MM.1S (cell line): ENCODE measurements at regions not wholly inside any gene's neighbourhood (a gene's known extent, or its start where the extent isn't known, plus 50 kb on each side); places are given as distances from the start of the nearest gene placed in this dataset.
"Not testable (repeated sequence)": the region's sequence is repeated elsewhere in the genome, so short reads cannot be mapped to it uniquely, and the experiment has no call there.

Source experiments
- DNase-seq: peaks from one replicate; pipeline ENCODE4 v3.0.0-alpha.2; 2015
- H2AFZ ChIP-seq: fragments of 300-600 bp; sonication (generic); 2 replicates; pipeline ENCODE4 v1.6.0; 2016; ENCODE audit warnings: antibody characterized with exemption, low read length
- H3F3A ChIP-seq: fragments of 300-600 bp; sonication (generic); 2 replicates; pipeline ENCODE4 v1.6.1; 2016; ENCODE audit warnings: mild to moderate bottlenecking, antibody characterized with exemption, low read length, moderate library complexity, mixed read lengths; ENCODE audit not compliant: insufficient read depth
- H3K27ac ChIP-seq: fragments of 300-600 bp; sonication (generic); 2 replicates; pipeline ENCODE4 v1.5.1; 2016; ENCODE audit warnings: mild to moderate bottlenecking, low read length
- H3K27me3 ChIP-seq: fragments of 300-600 bp; sonication (generic); replicated peaks from 2 replicates; pipeline ENCODE4 v1.6.0; 2016; ENCODE audit warnings: low read length; ENCODE audit not compliant: insufficient read depth
- H3K36me3 ChIP-seq: fragments of 300-600 bp; sonication (generic); replicated peaks from 2 replicates; pipeline ENCODE4 v1.6.1; 2016; ENCODE audit warnings: mild to moderate bottlenecking, low read length, mixed read lengths; ENCODE audit not compliant: insufficient read depth
- H3K4me1 ChIP-seq: fragments of 300-600 bp; sonication (generic); 2 replicates; pipeline ENCODE4 v1.6.1; 2016; ENCODE audit warnings: low read length, mixed read lengths
- H3K4me2 ChIP-seq: fragments of 300-600 bp; sonication (generic); 2 replicates; pipeline ENCODE4 v1.6.0; 2016; ENCODE audit warnings: low read depth, low read length
- H3K4me3 ChIP-seq: fragments of 300-600 bp; sonication (generic); 2 replicates; pipeline ENCODE4 v1.5.1; 2016; ENCODE audit warnings: low read length, mixed read lengths
- H3K79me2 ChIP-seq: fragments of 300-600 bp; sonication (generic); 2 replicates; pipeline ENCODE4 v1.6.1; 2016; ENCODE audit warnings: mixed run types, low read length, mixed read lengths
- H3K9ac ChIP-seq: fragments of 300-600 bp; sonication (generic); 2 replicates; pipeline ENCODE4 v1.6.1; 2016; ENCODE audit warnings: low read length, mixed read lengths
- H3K9me2 ChIP-seq: fragments of 300-600 bp; sonication (generic); replicated peaks from 2 replicates; pipeline ENCODE4 v1.6.1; 2016; ENCODE audit warnings: mild to moderate bottlenecking, low read length, mixed read lengths; ENCODE audit not compliant: insufficient read depth
- H3K9me3 ChIP-seq: fragments of 300-600 bp; sonication (generic); replicated peaks from 2 replicates; pipeline ENCODE4 v1.6.1; 2016; ENCODE audit warnings: mild to moderate bottlenecking, low read length, mixed read lengths; ENCODE audit not compliant: insufficient read depth
- H4K20me1 ChIP-seq: fragments of 300-600 bp; sonication (generic); 2 replicates; pipeline ENCODE4 v1.6.1; 2016; ENCODE audit warnings: mild to moderate bottlenecking, low read length, moderate library complexity, mixed read lengths; ENCODE audit not compliant: insufficient read depth
- EZH2 ChIP-seq: fragments of 300-600 bp; sonication (generic); optimal IDR thresholded peaks from 2 replicates; pipeline ENCODE3; 2017; ENCODE audit warnings: low read depth, mild to moderate bottlenecking, antibody characterized with exemption, low read length, mixed read lengths
- EZH2phosphoT487 ChIP-seq: fragments of 300-600 bp; sonication (generic); IDR thresholded peaks from 2 replicates; pipeline ENCODE4 v1.6.1; 2018; ENCODE audit warnings: antibody characterized with exemption, low read length
- TF ChIP-seq, protein P1 (sequence below): fragments of 300-600 bp; sonication (generic); IDR thresholded peaks from 2 replicates; pipeline ENCODE4 v1.5.1; 2016; ENCODE audit warnings: antibody characterized with exemption, low read length, mixed read lengths

DNA sequence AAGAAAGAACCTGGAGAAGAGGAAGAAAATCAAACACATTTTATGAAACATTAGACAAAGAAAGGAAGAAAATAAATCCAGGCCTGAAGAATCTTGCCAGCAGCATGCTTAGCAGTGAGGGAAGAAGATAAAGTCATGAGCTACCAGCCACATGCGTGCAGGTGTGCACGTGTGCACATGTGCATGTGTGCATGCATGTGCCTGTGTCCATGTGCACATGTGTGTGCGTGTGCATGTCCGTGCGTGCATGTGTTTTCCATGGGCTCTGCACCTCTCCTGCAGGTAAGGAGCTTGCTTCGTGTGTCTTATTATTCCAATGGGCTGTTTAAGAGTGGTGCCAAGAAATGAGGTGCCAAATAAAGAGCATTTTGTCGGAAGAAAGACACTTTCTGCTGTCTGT lies 322.2 kb downstream of the FGFR2 start:
- H2AFZ ChIP-seq = no peak overlapping the region
- H3K79me2 ChIP-seq = no peaks in the 10 kb centered on the region
- TF ChIP-seq EZH2 (no peak), EZH2phosphoT487 (no peak)
- TF ChIP-seq, protein P1, sequence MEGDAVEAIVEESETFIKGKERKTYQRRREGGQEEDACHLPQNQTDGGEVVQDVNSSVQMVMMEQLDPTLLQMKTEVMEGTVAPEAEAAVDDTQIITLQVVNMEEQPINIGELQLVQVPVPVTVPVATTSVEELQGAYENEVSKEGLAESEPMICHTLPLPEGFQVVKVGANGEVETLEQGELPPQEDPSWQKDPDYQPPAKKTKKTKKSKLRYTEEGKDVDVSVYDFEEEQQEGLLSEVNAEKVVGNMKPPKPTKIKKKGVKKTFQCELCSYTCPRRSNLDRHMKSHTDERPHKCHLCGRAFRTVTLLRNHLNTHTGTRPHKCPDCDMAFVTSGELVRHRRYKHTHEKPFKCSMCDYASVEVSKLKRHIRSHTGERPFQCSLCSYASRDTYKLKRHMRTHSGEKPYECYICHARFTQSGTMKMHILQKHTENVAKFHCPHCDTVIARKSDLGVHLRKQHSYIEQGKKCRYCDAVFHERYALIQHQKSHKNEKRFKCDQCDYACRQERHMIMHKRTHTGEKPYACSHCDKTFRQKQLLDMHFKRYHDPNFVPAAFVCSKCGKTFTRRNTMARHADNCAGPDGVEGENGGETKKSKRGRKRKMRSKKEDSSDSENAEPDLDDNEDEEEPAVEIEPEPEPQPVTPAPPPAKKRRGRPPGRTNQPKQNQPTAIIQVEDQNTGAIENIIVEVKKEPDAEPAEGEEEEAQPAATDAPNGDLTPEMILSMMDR = no peak
- no peaks in the 10 kb centered on the region for H3K9me3 ChIP-seq
- no peak for DNase-seq
- H3K9me2 ChIP-seq = no peaks in the 10 kb centered on the region
- no peak overlapping the region for H3K9ac ChIP-seq
- H3K4me1 ChIP-seq = no peaks in the 10 kb centered on the region
- no peak overlapping the region for H3K4me2 ChIP-seq
- H3K4me3 ChIP-seq = no peak overlapping the region
- H3K27ac ChIP-seq = no peak overlapping the region
- H3K36me3 ChIP-seq = no peaks in the 10 kb centered on the region
- no peaks in the 10 kb centered on the region for H4K20me1 ChIP-seq
- no peaks in the 10 kb centered on the region for H3K27me3 ChIP-seq
- no peaks in the 10 kb centered on the region for H3F3A ChIP-seq

DNA sequence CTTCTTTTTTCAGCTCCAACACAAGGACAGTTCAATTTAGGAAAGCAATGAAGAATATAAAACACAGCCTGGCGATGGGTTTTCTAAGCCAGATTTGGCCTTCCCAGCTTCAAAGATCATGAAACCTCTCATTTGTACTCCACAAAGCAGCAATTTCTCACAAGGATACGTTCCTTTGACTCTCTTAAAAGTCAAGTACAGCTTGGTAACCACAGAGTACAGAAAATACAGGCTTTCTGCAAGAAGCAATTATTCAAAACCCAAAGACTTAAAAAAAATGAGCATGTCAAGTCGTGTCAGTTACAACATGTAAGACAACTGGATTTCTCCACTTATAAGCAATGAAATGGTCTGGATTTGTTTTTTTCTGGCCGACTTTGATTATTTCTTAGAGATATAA lies 321.4 kb downstream of the FGFR2 start:
- Histone ChIP-seq H3K36me3 (no peaks in the 10 kb centered on the region), H3K79me2 (no peaks in the 10 kb centered on the region), H4K20me1 (no peaks in the 10 kb centered on the region), H3K9me3 (no peaks in the 10 kb centered on the region), H3K4me2 (no peak overlapping the region), H2AFZ (no peak overlapping the region), H3K4me3 (no peak overlapping the region), H3K27me3 (no peaks in the 10 kb centered on the region), H3K9me2 (no peaks in the 10 kb centered on the region), H3K27ac (no peak overlapping the region), H3K9ac (no peak overlapping the region), H3F3A (no peaks in the 10 kb centered on the region), H3K4me1 (no peaks in the 10 kb centered on the region)
- TF ChIP-seq EZH2 (no peak), EZH2phosphoT487 (no peak)
- TF ChIP-seq, protein P1 = no peak
- no peak for DNase-seq

DNA sequence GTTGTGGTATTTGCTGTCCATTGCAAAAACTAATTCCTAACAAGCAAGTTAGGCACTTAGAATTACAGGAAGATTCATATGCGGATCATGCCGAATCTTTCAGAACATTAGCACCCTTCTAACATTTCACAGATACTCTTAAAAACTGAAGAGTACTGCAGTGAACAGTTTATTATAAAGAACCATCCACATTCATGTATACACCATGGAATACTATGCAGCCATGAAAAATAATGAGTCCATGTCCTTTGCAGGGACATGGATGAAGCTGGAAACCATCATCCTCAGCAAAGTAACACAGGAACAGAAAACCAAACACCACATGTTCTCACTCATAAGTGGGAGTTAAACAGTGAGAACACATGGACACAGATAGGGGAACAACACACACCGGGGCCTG lies 319.9 kb downstream of the FGFR2 start:
- not testable (repeated sequence) for H3K9me3 ChIP-seq, H3K9ac ChIP-seq, H3K27me3 ChIP-seq, H2AFZ ChIP-seq, DNase-seq, H3K4me2 ChIP-seq, H3K27ac ChIP-seq, H3K79me2 ChIP-seq, H4K20me1 ChIP-seq, H3K4me1 ChIP-seq, H3K4me3 ChIP-seq, H3K36me3 ChIP-seq, H3K9me2 ChIP-seq, H3F3A ChIP-seq

DNA sequence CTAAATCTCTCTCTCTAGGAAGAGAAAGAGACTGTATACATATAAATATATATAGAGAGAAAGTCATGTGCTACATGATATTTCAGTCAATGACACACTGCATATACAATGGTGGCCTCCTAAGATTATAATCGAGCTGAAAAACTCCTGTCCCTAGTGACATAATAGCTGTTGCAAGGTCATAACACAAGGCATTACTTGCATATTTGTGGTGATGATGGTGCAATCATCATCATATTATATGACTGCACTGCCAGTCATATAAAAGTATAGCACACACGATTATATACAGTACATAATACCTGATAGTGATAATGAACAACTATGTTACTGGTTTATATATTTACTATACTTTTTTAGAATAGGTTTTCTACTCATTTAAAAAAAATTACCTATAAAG lies 316.7 kb downstream of the FGFR2 start:
- no peak overlapping the region for H3K9ac ChIP-seq
- H3K9me2 ChIP-seq = no peaks in the 10 kb centered on the region
- H3K4me2 ChIP-seq = no peak overlapping the region
- H3K9me3 ChIP-seq = no peaks in the 10 kb centered on the region
- H3K4me1 ChIP-seq = no peaks in the 10 kb centered on the region
- H3F3A ChIP-seq = no peaks in the 10 kb centered on the region
- H2AFZ ChIP-seq = no peak overlapping the region
- no peaks in the 10 kb centered on the region for H3K36me3 ChIP-seq
- H3K27ac ChIP-seq = no peak overlapping the region
- TF ChIP-seq EZH2 = no peak
- TF ChIP-seq, protein P1 = no peak
- no peak for TF ChIP-seq EZH2phosphoT487
- no peak for DNase-seq
- no peaks in the 10 kb centered on the region for H3K27me3 ChIP-seq
- H3K4me3 ChIP-seq = no peak overlapping the region
- no peaks in the 10 kb centered on the region for H3K79me2 ChIP-seq
- no peaks in the 10 kb centered on the region for H4K20me1 ChIP-seq
